ENCODE measurements at regions not wholly inside any gene's neighbourhood (a gene's known extent, or its start where the extent isn't known, plus 50 kb on each side); places are given as distances from the start of the nearest gene placed in this dataset.
"Not testable (repeated sequence)": the region's sequence is repeated elsewhere in the genome, so short reads cannot be mapped to it uniquely, and the experiment has no call there.

DNA sequence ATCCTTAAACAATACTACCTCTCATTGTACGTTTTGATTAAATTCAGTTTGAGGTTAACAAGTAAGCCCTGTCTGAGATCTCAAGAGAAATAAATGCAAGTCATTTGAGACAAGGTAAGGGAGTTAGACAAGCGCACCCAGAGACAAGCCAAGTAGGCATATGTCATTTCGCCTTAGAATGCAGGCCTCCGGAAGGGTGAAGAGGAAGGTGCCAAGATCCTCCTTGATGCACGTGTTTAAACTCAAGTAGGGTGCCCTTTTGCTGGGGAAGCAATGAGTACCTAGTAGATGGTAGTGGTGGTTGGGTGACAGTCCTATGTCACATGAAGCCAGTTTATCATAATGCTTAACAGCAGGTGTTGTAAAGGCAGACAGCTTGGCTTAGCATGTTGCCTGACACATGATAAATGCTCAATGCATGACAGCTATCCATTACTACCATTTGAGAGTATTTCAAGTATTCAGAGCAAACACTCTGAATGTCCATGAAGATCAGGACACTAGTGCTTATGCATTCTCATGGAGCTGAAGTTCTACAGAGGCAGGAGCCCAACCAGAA, 415.9 kb downstream of the TMEM135 start:
- Histone ChIP-seq H4K5ac (ENCODE audit: insufficient read length, low read depth, low read length) (no peak overlapping the region), H3K27ac (ENCODE audit: insufficient read length, low read depth, low read length) (no peak overlapping the region)
- WGBS (ENCODE audit: extremely low coverage, insufficient read length, low lambda C conversion rate), result no CpG with 5 or more reads among the region's 5 CpGs

GRCh38 chr11:87452025-87452424, 414.3 kb downstream of the TMEM135 start:
- not testable (repeated sequence) for H2BK20ac ChIP-seq (ENCODE audit: low read depth, low read length, poor library complexity, severe bottlenecking); H3K27ac Mint-ChIP-seq; H2AFZ ChIP-seq (ENCODE audit: low read length); H3K9me3 ChIP-seq (ENCODE audit: control insufficient read depth, low read depth, low read length); H4K8ac ChIP-seq (replicated peaks; ENCODE audit: insufficient read length, low read depth, low read length); H2BK12ac ChIP-seq (ENCODE audit: insufficient read length, low read depth, low read length); H3K56ac ChIP-seq (ENCODE audit: insufficient read length, low read depth, low read length); H3K4me2 ChIP-seq (ENCODE audit: insufficient read depth, insufficient read length, low read length); H2BK120ac ChIP-seq (ENCODE audit: low read depth, low read length, poor library complexity, severe bottlenecking); H3K79me1 ChIP-seq (ENCODE audit: insufficient read depth, low read depth, low read length, poor library complexity, severe bottlenecking); H3K4me1 Mint-ChIP-seq; H3K9ac ChIP-seq (ENCODE audit: extremely low read depth, insufficient read length, low read length); H3K4me3 Mint-ChIP-seq; H3K23me2 ChIP-seq (ENCODE audit: insufficient read length, low read depth, low read length, poor library complexity, severe bottlenecking); H2AK5ac ChIP-seq (ENCODE audit: insufficient read length, low read length); H3K4ac ChIP-seq (ENCODE audit: low read depth, low read length); H3K36me3 Mint-ChIP-seq (ENCODE audit: insufficient read depth in 1 of 3, low read depth in 3 of 3); H3K23ac ChIP-seq (ENCODE audit: insufficient read length, low read depth, low read length); H4K91ac ChIP-seq (ENCODE audit: insufficient read length, low read depth, low read length); H4K5ac ChIP-seq (ENCODE audit: insufficient read length, low read depth, low read length); H2BK5ac ChIP-seq (ENCODE audit: insufficient read length, low read length); H3T11ph ChIP-seq (ENCODE audit: low read length); H3K27me3 ChIP-seq (ENCODE audit: insufficient read depth, low read length); H3K14ac ChIP-seq (ENCODE audit: insufficient read depth, low read length); H4K20me1 ChIP-seq (ENCODE audit: control insufficient read depth, insufficient read depth, insufficient read length); H3K27me3 Mint-ChIP-seq (ENCODE audit: low read depth); H3K9me3 Mint-ChIP-seq; H3K79me2 ChIP-seq (ENCODE audit: insufficient read depth, low read length); DNase-seq; H3K4me1 ChIP-seq (ENCODE audit: insufficient read depth, low read length); H3K27ac ChIP-seq (ENCODE audit: insufficient read length, low read depth, low read length); H3K18ac ChIP-seq (ENCODE audit: insufficient read length, low read depth, low read length); H2BK15ac ChIP-seq (ENCODE audit: low read depth, low read length)
- WGBS (ENCODE audit: extremely low coverage, insufficient read length, low lambda C conversion rate), result no CpG with 5 or more reads among the region's 2 CpGs

More for the DNA sequence above, 415.9 kb downstream of the TMEM135 start:
- Histone ChIP-seq H3K56ac (ENCODE audit: insufficient read length, low read depth, low read length) (no peak overlapping the region), H3K79me2 (ENCODE audit: insufficient read depth, low read length) (no peaks in the 10 kb centered on the region), H2BK15ac (ENCODE audit: low read depth, low read length) (no peak overlapping the region), H2AFZ (ENCODE audit: low read length) (no peak overlapping the region), H3K23ac (ENCODE audit: insufficient read length, low read depth, low read length) (no peak overlapping the region), H4K20me1 (ENCODE audit: control insufficient read depth, insufficient read depth, insufficient read length) (no peaks in the 10 kb centered on the region), H3K9me3 (ENCODE audit: control insufficient read depth, low read depth, low read length) (no peaks in the 10 kb centered on the region), H3K4me2 (ENCODE audit: insufficient read depth, insufficient read length, low read length) (no peak overlapping the region), H3K4ac (ENCODE audit: low read depth, low read length) (no peak overlapping the region), H2BK12ac (ENCODE audit: insufficient read length, low read depth, low read length) (no peak overlapping the region), H3K27me3 (ENCODE audit: insufficient read depth, low read length) (no peaks in the 10 kb centered on the region), H4K8ac (replicated peaks; ENCODE audit: insufficient read length, low read depth, low read length) (no peak overlapping the region), H3K23me2 (ENCODE audit: insufficient read length, low read depth, low read length, poor library complexity, severe bottlenecking) (no peaks in the 10 kb centered on the region), H2BK20ac (ENCODE audit: low read depth, low read length, poor library complexity, severe bottlenecking) (no peak overlapping the region), H3K18ac (ENCODE audit: insufficient read length, low read depth, low read length) (no peak overlapping the region), H3T11ph (ENCODE audit: low read length) (no peak overlapping the region), H3K14ac (ENCODE audit: insufficient read depth, low read length) (no peak overlapping the region), H2BK5ac (ENCODE audit: insufficient read length, low read length) (no peak overlapping the region), H4K91ac (ENCODE audit: insufficient read length, low read depth, low read length) (no peak overlapping the region), H3K9ac (ENCODE audit: extremely low read depth, insufficient read length, low read length) (no peak overlapping the region), H3K4me1 (ENCODE audit: insufficient read depth, low read length) (no peaks in the 10 kb centered on the region), H2BK120ac (ENCODE audit: low read depth, low read length, poor library complexity, severe bottlenecking) (no peak overlapping the region), H3K79me1 (ENCODE audit: insufficient read depth, low read depth, low read length, poor library complexity, severe bottlenecking) (no peaks in the 10 kb centered on the region), H2AK5ac (ENCODE audit: insufficient read length, low read length) (no peak overlapping the region)
- H3K9me3 Mint-ChIP-seq, result no peaks in the 10 kb centered on the region; a peak in 1 of 5 replicates
- H3K36me3 Mint-ChIP-seq (ENCODE audit: insufficient read depth in 1 of 3, low read depth in 3 of 3), result no peaks in the 10 kb centered on the region
- H3K4me3 Mint-ChIP-seq, result no peak overlapping the region
- no peaks in the 10 kb centered on the region for H3K27me3 Mint-ChIP-seq (ENCODE audit: low read depth)
- no peak overlapping the region for H3K27ac Mint-ChIP-seq
- peaks cover 0 to 4% of the 10 kb centered on the region in 2 experiments; a peak in 1 of 4 replicates for H3K4me1 Mint-ChIP-seq
- DNase-seq, result no peak
- no peak for TF ChIP-seq CTCF (conservative IDR thresholded peaks at IDR 0.05)

Data from H9 (cell line).